ENCODE measurements at regions not wholly inside any gene's neighbourhood (a gene's known extent, or its start where the extent isn't known, plus 50 kb on each side); places are given as distances from the start of the nearest gene placed in this dataset.

DNA sequence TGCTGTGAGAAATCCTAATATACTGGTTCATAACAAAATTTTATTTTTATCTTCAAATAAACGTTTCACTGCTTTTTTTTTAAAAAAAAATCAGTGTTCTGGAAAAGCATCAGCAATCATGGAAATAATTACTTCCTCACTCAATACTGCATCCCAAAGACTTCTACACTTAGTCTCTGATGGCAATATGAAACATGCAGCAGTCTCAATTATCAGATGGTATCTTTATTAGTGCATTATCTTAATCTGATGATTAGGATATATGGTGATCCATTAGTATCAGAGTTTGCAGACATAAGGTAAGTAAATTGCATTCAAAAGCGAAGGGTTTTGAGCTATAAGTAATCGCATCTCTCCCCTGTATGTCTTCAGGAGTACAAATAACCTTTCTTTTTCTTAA is 218.3 kb upstream of the EDNRB start (continued):
- TF ChIP-seq, protein P1, sequence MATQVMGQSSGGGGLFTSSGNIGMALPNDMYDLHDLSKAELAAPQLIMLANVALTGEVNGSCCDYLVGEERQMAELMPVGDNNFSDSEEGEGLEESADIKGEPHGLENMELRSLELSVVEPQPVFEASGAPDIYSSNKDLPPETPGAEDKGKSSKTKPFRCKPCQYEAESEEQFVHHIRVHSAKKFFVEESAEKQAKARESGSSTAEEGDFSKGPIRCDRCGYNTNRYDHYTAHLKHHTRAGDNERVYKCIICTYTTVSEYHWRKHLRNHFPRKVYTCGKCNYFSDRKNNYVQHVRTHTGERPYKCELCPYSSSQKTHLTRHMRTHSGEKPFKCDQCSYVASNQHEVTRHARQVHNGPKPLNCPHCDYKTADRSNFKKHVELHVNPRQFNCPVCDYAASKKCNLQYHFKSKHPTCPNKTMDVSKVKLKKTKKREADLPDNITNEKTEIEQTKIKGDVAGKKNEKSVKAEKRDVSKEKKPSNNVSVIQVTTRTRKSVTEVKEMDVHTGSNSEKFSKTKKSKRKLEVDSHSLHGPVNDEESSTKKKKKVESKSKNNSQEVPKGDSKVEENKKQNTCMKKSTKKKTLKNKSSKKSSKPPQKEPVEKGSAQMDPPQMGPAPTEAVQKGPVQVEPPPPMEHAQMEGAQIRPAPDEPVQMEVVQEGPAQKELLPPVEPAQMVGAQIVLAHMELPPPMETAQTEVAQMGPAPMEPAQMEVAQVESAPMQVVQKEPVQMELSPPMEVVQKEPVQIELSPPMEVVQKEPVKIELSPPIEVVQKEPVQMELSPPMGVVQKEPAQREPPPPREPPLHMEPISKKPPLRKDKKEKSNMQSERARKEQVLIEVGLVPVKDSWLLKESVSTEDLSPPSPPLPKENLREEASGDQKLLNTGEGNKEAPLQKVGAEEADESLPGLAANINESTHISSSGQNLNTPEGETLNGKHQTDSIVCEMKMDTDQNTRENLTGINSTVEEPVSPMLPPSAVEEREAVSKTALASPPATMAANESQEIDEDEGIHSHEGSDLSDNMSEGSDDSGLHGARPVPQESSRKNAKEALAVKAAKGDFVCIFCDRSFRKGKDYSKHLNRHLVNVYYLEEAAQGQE (IDR thresholded peaks at IDR 0.05; ENCODE audit: unreplicated experiment) = no peak
- TF ChIP-seq JUNB (IDR thresholded peaks at IDR 0.05; ENCODE audit: unreplicated experiment) (no peak), EZH2 (IDR thresholded peaks at IDR 0.05; ENCODE audit: low read depth, unreplicated experiment) (no peak), ZNF114 (CRISPR knock-in tag; IDR thresholded peaks at IDR 0.05) (no peak)
- TF ChIP-seq, protein P2, sequence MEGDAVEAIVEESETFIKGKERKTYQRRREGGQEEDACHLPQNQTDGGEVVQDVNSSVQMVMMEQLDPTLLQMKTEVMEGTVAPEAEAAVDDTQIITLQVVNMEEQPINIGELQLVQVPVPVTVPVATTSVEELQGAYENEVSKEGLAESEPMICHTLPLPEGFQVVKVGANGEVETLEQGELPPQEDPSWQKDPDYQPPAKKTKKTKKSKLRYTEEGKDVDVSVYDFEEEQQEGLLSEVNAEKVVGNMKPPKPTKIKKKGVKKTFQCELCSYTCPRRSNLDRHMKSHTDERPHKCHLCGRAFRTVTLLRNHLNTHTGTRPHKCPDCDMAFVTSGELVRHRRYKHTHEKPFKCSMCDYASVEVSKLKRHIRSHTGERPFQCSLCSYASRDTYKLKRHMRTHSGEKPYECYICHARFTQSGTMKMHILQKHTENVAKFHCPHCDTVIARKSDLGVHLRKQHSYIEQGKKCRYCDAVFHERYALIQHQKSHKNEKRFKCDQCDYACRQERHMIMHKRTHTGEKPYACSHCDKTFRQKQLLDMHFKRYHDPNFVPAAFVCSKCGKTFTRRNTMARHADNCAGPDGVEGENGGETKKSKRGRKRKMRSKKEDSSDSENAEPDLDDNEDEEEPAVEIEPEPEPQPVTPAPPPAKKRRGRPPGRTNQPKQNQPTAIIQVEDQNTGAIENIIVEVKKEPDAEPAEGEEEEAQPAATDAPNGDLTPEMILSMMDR (conservative IDR thresholded peaks at IDR 0.05; ENCODE audit: low read depth in 2 of 2) = no peak

DNA sequence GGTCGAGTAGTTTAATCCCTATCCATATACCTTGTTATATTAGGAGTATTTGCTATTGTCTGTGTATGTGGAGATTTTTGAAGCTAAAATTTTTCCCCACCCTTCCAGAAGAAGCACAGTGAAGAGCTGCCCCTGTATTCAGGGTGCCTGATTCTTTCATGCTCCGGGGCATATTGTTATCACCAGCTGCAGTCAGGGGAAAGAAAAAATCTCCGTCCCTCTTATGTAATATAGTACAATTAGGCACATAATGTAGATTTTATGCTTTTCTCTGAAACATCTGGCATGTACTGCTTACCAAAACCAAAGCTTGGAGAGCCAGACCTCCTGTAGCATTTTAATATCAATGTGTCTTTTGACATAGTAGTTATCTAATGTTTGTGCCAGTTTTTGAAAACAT is 214.9 kb upstream of the EDNRB start:
- no peaks in the 10 kb centered on the region for H3K36me3 ChIP-seq (ENCODE audit: insufficient read depth)
- Mint-ChIP-seq H3K9me3 (no peaks in the 10 kb centered on the region), H3K27me3 (ENCODE audit: insufficient read depth, low read depth, poor library complexity) (peaks cover 2% of the 10 kb centered on the region), H3K4me3 (no peak overlapping the region), H3K36me3 (ENCODE audit: low read depth) (no peaks in the 10 kb centered on the region), H3K4me1 (peaks cover 16% of the 10 kb centered on the region), H3K27ac (no peak overlapping the region)
- no peaks in the 10 kb centered on the region for H4K20me1 ChIP-seq (replicated peaks; ENCODE audit: insufficient read depth)
- no peaks in the 10 kb centered on the region for H3K9me2 ChIP-seq (ENCODE audit: insufficient read depth)
- H3K4me3 ChIP-seq = no peak overlapping the region
- H3K4me2 ChIP-seq = no peak overlapping the region
- no peaks in the 10 kb centered on the region for H3K27me3 ChIP-seq (ENCODE audit: insufficient read depth)
- TF ChIP-seq NANOG (IDR thresholded peaks at IDR 0.05; ENCODE audit: borderline replicate concordance) (no peak), ZNF114 (CRISPR knock-in tag; IDR thresholded peaks at IDR 0.05) (no peak), JUNB (IDR thresholded peaks at IDR 0.05; ENCODE audit: unreplicated experiment) (no peak), EZH2phosphoT487 (IDR thresholded peaks at IDR 0.05; ENCODE audit: unreplicated experiment) (no peak)
- TF ChIP-seq, protein P2 (conservative IDR thresholded peaks at IDR 0.05; ENCODE audit: low read depth in 2 of 2) = no peak
- TF ChIP-seq, protein P3, sequence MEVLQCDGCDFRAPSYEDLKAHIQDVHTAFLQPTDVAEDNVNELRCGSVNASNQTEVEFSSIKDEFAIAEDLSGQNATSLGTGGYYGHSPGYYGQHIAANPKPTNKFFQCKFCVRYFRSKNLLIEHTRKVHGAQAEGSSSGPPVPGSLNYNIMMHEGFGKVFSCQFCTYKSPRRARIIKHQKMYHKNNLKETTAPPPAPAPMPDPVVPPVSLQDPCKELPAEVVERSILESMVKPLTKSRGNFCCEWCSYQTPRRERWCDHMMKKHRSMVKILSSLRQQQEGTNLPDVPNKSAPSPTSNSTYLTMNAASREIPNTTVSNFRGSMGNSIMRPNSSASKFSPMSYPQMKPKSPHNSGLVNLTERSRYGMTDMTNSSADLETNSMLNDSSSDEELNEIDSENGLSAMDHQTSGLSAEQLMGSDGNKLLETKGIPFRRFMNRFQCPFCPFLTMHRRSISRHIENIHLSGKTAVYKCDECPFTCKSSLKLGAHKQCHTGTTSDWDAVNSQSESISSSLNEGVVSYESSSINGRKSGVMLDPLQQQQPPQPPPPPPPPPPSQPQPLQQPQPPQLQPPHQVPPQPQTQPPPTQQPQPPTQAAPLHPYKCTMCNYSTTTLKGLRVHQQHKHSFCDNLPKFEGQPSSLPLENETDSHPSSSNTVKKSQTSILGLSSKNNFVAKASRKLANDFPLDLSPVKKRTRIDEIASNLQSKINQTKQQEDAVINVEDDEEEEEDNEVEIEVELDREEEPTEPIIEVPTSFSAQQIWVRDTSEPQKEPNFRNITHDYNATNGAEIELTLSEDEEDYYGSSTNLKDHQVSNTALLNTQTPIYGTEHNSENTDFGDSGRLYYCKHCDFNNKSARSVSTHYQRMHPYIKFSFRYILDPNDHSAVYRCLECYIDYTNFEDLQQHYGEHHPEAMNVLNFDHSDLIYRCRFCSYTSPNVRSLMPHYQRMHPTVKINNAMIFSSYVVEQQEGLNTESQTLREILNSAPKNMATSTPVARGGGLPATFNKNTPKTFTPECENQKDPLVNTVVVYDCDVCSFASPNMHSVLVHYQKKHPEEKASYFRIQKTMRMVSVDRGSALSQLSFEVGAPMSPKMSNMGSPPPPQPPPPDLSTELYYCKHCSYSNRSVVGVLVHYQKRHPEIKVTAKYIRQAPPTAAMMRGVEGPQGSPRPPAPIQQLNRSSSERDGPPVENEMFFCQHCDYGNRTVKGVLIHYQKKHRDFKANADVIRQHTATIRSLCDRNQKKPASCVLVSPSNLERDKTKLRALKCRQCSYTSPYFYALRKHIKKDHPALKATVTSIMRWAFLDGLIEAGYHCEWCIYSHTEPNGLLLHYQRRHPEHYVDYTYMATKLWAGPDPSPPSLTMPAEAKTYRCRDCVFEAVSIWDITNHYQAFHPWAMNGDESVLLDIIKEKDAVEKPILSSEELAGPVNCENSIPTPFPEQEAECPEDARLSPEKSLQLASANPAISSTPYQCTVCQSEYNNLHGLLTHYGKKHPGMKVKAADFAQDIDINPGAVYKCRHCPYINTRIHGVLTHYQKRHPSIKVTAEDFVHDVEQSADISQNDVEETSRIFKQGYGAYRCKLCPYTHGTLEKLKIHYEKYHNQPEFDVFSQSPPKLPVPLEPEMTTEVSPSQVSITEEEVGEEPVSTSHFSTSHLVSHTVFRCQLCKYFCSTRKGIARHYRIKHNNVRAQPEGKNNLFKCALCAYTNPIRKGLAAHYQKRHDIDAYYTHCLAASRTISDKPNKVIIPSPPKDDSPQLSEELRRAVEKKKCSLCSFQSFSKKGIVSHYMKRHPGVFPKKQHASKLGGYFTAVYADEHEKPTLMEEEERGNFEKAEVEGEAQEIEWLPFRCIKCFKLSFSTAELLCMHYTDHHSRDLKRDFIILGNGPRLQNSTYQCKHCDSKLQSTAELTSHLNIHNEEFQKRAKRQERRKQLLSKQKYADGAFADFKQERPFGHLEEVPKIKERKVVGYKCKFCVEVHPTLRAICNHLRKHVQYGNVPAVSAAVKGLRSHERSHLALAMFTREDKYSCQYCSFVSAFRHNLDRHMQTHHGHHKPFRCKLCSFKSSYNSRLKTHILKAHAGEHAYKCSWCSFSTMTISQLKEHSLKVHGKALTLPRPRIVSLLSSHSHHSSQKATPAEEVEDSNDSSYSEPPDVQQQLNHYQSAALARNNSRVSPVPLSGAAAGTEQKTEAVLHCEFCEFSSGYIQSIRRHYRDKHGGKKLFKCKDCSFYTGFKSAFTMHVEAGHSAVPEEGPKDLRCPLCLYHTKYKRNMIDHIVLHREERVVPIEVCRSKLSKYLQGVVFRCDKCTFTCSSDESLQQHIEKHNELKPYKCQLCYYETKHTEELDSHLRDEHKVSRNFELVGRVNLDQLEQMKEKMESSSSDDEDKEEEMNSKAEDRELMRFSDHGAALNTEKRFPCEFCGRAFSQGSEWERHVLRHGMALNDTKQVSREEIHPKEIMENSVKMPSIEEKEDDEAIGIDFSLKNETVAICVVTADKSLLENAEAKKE (CRISPR knock-in tag; IDR thresholded peaks at IDR 0.05) = no peak
- H3K79me2 ChIP-seq (replicated peaks; ENCODE audit: insufficient read depth) = no peaks in the 10 kb centered on the region
- no peak for DNase-seq (ENCODE audit: low spot score)
- peaks cover 5% of the 10 kb centered on the region; the same call in 1 of the 2 replicates for H3K4me1 ChIP-seq (ENCODE audit: insufficient read depth)
- 0 out of 2 replicates have a peak overlapping the region, but pooled peaks have one; percentile 9 for H2AFZ ChIP-seq
- no peak for ATAC-seq
- no peaks in the 10 kb centered on the region for H3F3A ChIP-seq (replicated peaks; ENCODE audit: low read depth)
- no peak overlapping the region for H3K27ac ChIP-seq (ENCODE audit: low read depth)

Measured in GM23338 (cell line).